Lung (tissue), 11 donors: ENCODE measurements at regions not wholly inside any gene's neighbourhood (a gene's known extent, or its start where the extent isn't known, plus 50 kb on each side); places are given as distances from the start of the nearest gene placed in this dataset.

Experiments used
- ATAC-seq: fragments of 200-7000 bp; cut with Tn5 transposase; one replicate; pipeline ENCODE4 v1.9.1; 2020; ENCODE audit warnings: moderate number of reproducible peaks; ENCODE audit not compliant: insufficient read depth, low FRiP score
- DNase-seq, 3 donors: peaks; one replicate each; pipeline ENCODE4 v3.0.0-alpha.2; 2013 to 2017
- H3K27ac ChIP-seq, 2 donors: one replicate each; pipeline ENCODE4 v1.5.1; 2013; ENCODE audit warnings: mild to moderate bottlenecking in 2 of 2, moderate library complexity in 2 of 2, control low read depth in 1 of 2, inconsistent platforms in 1 of 2, low read depth in 1 of 2, low read length in 1 of 2
- H3K27me3 ChIP-seq, 3 donors: one replicate each; pipeline ENCODE4 v1.5.1; 2013; ENCODE audit warnings: low read length in 2 of 3; ENCODE audit not compliant: control insufficient read depth in 3 of 3, insufficient read depth in 3 of 3
- H3K36me3 ChIP-seq, 4 donors: one replicate each; pipeline ENCODE4 v1.5.1; 2013; ENCODE audit warnings: low read length in 4 of 4, mild to moderate bottlenecking in 1 of 4, moderate library complexity in 1 of 4; ENCODE audit not compliant: control insufficient read depth in 4 of 4, insufficient read depth in 4 of 4
- H3K4me1 ChIP-seq, 5 donors: one replicate each; pipeline ENCODE4 v1.5.1; 2013; ENCODE audit warnings: low read length in 5 of 5, mild to moderate bottlenecking in 2 of 5, moderate library complexity in 1 of 5; ENCODE audit not compliant: control insufficient read depth in 5 of 5, insufficient read depth in 5 of 5
- H3K4me3 ChIP-seq: one replicate; pipeline ENCODE4 v1.5.1; 2013; ENCODE audit warnings: mild to moderate bottlenecking, control low read depth, moderate library complexity
- H3K9ac ChIP-seq, 2 donors: one replicate each; pipeline ENCODE4 v1.5.1; 2013; ENCODE audit warnings: low read length in 2 of 2, control low read depth in 1 of 2; ENCODE audit not compliant: insufficient read depth in 1 of 2
- H3K9me3 ChIP-seq, 4 donors: one replicate each; pipeline ENCODE4 v1.5.1; 2013; ENCODE audit warnings: low read length in 3 of 4, mild to moderate bottlenecking in 1 of 4, moderate library complexity in 1 of 4; ENCODE audit not compliant: control insufficient read depth in 4 of 4, insufficient read depth in 3 of 4
- WGBS, 2 donors: extraction: QIAGEN DNeasy Blood & Tissue Kit; methylation state at CpG; one replicate each; pipeline ENCODE4 v1.1.7; 2013; 5-methylcytosine and 5-hydroxymethylcytosine counted together
- TF ChIP-seq, protein P1 (sequence below): IDR thresholded peaks from 2 replicates; pipeline ENCODE4 v1.5.1; 2012; ENCODE audit warnings: mild to moderate bottlenecking; ENCODE audit errors: control extremely low read depth, extremely low read depth
- donor health status: control.
- donor health status: control.
- donor health status: Bipolar disorder and iron deficiency.
- donor health status: healthy.
- donor health status: DM: yes; HTN: yes; CAD: no.

GRCh38 chr7:68420342-68421192 is 1177.7 kb upstream of the AUTS2 start:
- peaks cover 0 to 4% (median 0%) of the 10 kb centered on the region in 4 donors for H3K9me3 ChIP-seq
- H3K4me1 ChIP-seq, result no peaks in the 10 kb centered on the region
- H3K36me3 ChIP-seq, result no peaks in the 10 kb centered on the region
- H3K27ac ChIP-seq, result no peak overlapping the region
- H3K4me3 ChIP-seq, result no peak overlapping the region
- no peak overlapping the region for H3K9ac ChIP-seq
- no peaks in the 10 kb centered on the region for H3K27me3 ChIP-seq
- no peak for ATAC-seq
- DNase-seq, result peak in 2 of 3 donors; percentile 13 to 29
- TF ChIP-seq, protein P1, sequence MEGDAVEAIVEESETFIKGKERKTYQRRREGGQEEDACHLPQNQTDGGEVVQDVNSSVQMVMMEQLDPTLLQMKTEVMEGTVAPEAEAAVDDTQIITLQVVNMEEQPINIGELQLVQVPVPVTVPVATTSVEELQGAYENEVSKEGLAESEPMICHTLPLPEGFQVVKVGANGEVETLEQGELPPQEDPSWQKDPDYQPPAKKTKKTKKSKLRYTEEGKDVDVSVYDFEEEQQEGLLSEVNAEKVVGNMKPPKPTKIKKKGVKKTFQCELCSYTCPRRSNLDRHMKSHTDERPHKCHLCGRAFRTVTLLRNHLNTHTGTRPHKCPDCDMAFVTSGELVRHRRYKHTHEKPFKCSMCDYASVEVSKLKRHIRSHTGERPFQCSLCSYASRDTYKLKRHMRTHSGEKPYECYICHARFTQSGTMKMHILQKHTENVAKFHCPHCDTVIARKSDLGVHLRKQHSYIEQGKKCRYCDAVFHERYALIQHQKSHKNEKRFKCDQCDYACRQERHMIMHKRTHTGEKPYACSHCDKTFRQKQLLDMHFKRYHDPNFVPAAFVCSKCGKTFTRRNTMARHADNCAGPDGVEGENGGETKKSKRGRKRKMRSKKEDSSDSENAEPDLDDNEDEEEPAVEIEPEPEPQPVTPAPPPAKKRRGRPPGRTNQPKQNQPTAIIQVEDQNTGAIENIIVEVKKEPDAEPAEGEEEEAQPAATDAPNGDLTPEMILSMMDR, result no peak
- WGBS, 2 donors, result 80 to 86% methylated on average over 11 of the region's 11 CpGs

GRCh38 chr7:68421712-68422111 is 1176.6 kb upstream of the AUTS2 start:
- DNase-seq (no peak), ATAC-seq (no peak)
- H3K27ac ChIP-seq, result no peak overlapping the region
- H3K4me3 ChIP-seq, result no peak overlapping the region
- no peaks in the 10 kb centered on the region for H3K36me3 ChIP-seq
- H3K9ac ChIP-seq, result no peak overlapping the region
- WGBS, 2 donors, result 91 to 97% methylated on average over 7 of the region's 7 CpGs
- no peaks in the 10 kb centered on the region for H3K27me3 ChIP-seq
- H3K4me1 ChIP-seq, result no peaks in the 10 kb centered on the region
- peaks cover 0 to 4% (median 0%) of the 10 kb centered on the region in 4 donors for H3K9me3 ChIP-seq
- TF ChIP-seq, protein P1, result no peak

GRCh38 chr7:68422281-68422680 is 1176.0 kb upstream of the AUTS2 start:
- Histone ChIP-seq H3K27me3 (no peaks in the 10 kb centered on the region), H3K4me3 (no peak overlapping the region), H3K4me1 (no peaks in the 10 kb centered on the region), H3K9me3 (peaks cover 0 to 4% (median 0%) of the 10 kb centered on the region in 4 donors), H3K27ac (no peak overlapping the region), H3K36me3 (no peaks in the 10 kb centered on the region), H3K9ac (no peak overlapping the region)
- WGBS, 2 donors, result 75 to 80% methylated on average over 4 of the region's 4 CpGs
- no peak for ATAC-seq
- TF ChIP-seq, protein P1, result no peak
- DNase-seq, result no peak
